Astrocyte (in vitro differentiated cells and primary cell): ENCODE measurements at regions not wholly inside any gene's neighbourhood (a gene's known extent, or its start where the extent isn't known, plus 50 kb on each side); places are given as distances from the start of the nearest gene placed in this dataset.

Source experiments
- CTCF ChIP-seq: IDR thresholded peaks from 2 replicates; pipeline ENCODE4 v1.5.1; 2011; ENCODE audit warnings: low read depth, mild to moderate bottlenecking, inconsistent platforms, low read length, moderate library complexity; ENCODE audit not compliant: insufficient read depth
- EZH2 ChIP-seq: IDR thresholded peaks from 2 replicates; pipeline ENCODE4 v1.6.1; 2012; ENCODE audit warnings: mild to moderate bottlenecking, low read length, inconsistent platforms; ENCODE audit not compliant: insufficient read depth

GRCh38 chr16:51989637-51990230, 557.2 kb downstream of the TOX3 start:
- TF ChIP-seq CTCF: no peak
- TF ChIP-seq EZH2: no peak
